ENCODE measurements at regions not wholly inside any gene's neighbourhood (a gene's known extent, or its start where the extent isn't known, plus 50 kb on each side); places are given as distances from the start of the nearest gene placed in this dataset.

- Histone ChIP-seq H3K27ac (ENCODE audit: low read length) (no peak overlapping the region), H3F3A (ENCODE audit: low read length, unreplicated experiment) (no peaks in the 10 kb centered on the region), H2AFZ (ENCODE audit: low read length) (no peak overlapping the region), H3K79me2 (ENCODE audit: low read length) (no peaks in the 10 kb centered on the region), H3K9ac (ENCODE audit: low read length) (no peak overlapping the region), H3K9me2 (replicated peaks; ENCODE audit: low read length) (no peaks in the 10 kb centered on the region), H3K4me1 (ENCODE audit: insufficient read depth, low read length) (peaks cover 16% of the 10 kb centered on the region), H3K4me2 (ENCODE audit: low read length) (no peak overlapping the region), H4K20me1 (ENCODE audit: low read length) (no peaks in the 10 kb centered on the region), H3K27me3 (ENCODE audit: low read length) (no peaks in the 10 kb centered on the region), H3K36me3 (ENCODE audit: low read depth, low read length) (no peaks in the 10 kb centered on the region), H3K9me3 (ENCODE audit: low read length) (no peaks in the 10 kb centered on the region), H3K4me3 (ENCODE audit: low read length) (no peak overlapping the region)
- TF ChIP-seq EZH2phosphoT487 (IDR thresholded peaks at IDR 0.05; ENCODE audit: borderline replicate concordance, low read length): no peak
- no peak for TF ChIP-seq EZH2 (IDR thresholded peaks at IDR 0.05; ENCODE audit: low read length, unreplicated experiment)
- no peak for TF ChIP-seq CTCF (conservative IDR thresholded peaks at IDR 0.05; ENCODE audit: low read depth, low read length)
- ChIA-PET POLR2A (ENCODE audit: unreplicated experiment) (no interaction called here), CTCF (no interaction called here)
- no peak for ATAC-seq
- DNase-seq: no peak
- intact Hi-C loops (cut with micrococcal nuclease): no loop called here
- BruUV-seq (replicated peaks): no TSS peak
Measured at GRCh38 chr6:2388554-2389324, 143.3 kb upstream of the GMDS start.

GRCh38 chr6:2387445-2387844 lies 142.0 kb upstream of the GMDS start:
- Histone ChIP-seq H3K4me3 (ENCODE audit: low read length) (no peak overlapping the region), H3K9me2 (replicated peaks; ENCODE audit: low read length) (no peaks in the 10 kb centered on the region), H3F3A (ENCODE audit: low read length, unreplicated experiment) (no peaks in the 10 kb centered on the region), H3K4me2 (ENCODE audit: low read length) (no peak overlapping the region), H3K79me2 (ENCODE audit: low read length) (no peaks in the 10 kb centered on the region), H2AFZ (ENCODE audit: low read length) (no peak overlapping the region), H3K9me3 (ENCODE audit: low read length) (no peaks in the 10 kb centered on the region), H4K20me1 (ENCODE audit: low read length) (no peaks in the 10 kb centered on the region), H3K36me3 (ENCODE audit: low read depth, low read length) (no peaks in the 10 kb centered on the region), H3K9ac (ENCODE audit: low read length) (no peak overlapping the region), H3K27me3 (ENCODE audit: low read length) (no peaks in the 10 kb centered on the region), H3K4me1 (ENCODE audit: insufficient read depth, low read length) (peaks cover 16% of the 10 kb centered on the region), H3K27ac (ENCODE audit: low read length) (peak overlapping the region; percentile 31; the same call in 1 of the 2 replicates)
- ChIA-PET POLR2A (ENCODE audit: unreplicated experiment) (no interaction called here), CTCF (no interaction called here)
- intact Hi-C loops (cut with micrococcal nuclease): no loop called here
- BruUV-seq (replicated peaks): no TSS peak
- TF ChIP-seq CTCF (conservative IDR thresholded peaks at IDR 0.05; ENCODE audit: low read depth, low read length) (no peak), EZH2 (IDR thresholded peaks at IDR 0.05; ENCODE audit: low read length, unreplicated experiment) (no peak), EZH2phosphoT487 (IDR thresholded peaks at IDR 0.05; ENCODE audit: borderline replicate concordance, low read length) (no peak)
- peak; percentile 34 for DNase-seq
- ATAC-seq: peak; percentile 16; the same call in 1 of the 2 replicates

- TF ChIP-seq EZH2 (IDR thresholded peaks at IDR 0.05; ENCODE audit: low read length, unreplicated experiment): no peak
- TF ChIP-seq CTCF (conservative IDR thresholded peaks at IDR 0.05; ENCODE audit: low read depth, low read length): no peak
- TF ChIP-seq EZH2phosphoT487 (IDR thresholded peaks at IDR 0.05; ENCODE audit: borderline replicate concordance, low read length): no peak
- Histone ChIP-seq H3K4me3 (ENCODE audit: low read length) (no peak overlapping the region), H3K79me2 (ENCODE audit: low read length) (no peaks in the 10 kb centered on the region), H3F3A (ENCODE audit: low read length, unreplicated experiment) (no peaks in the 10 kb centered on the region), H3K9me3 (ENCODE audit: low read length) (no peaks in the 10 kb centered on the region), H3K27ac (ENCODE audit: low read length) (peak overlapping the region; percentile 68), H3K9ac (ENCODE audit: low read length) (peak overlapping the region; percentile 49), H3K4me2 (ENCODE audit: low read length) (peak overlapping the region; percentile 19), H3K9me2 (replicated peaks; ENCODE audit: low read length) (no peaks in the 10 kb centered on the region), H3K4me1 (ENCODE audit: insufficient read depth, low read length) (peaks cover 16% of the 10 kb centered on the region), H2AFZ (ENCODE audit: low read length) (no peak overlapping the region), H3K36me3 (ENCODE audit: low read depth, low read length) (no peaks in the 10 kb centered on the region), H3K27me3 (ENCODE audit: low read length) (no peaks in the 10 kb centered on the region), H4K20me1 (ENCODE audit: low read length) (no peaks in the 10 kb centered on the region)
- ChIA-PET POLR2A (ENCODE audit: unreplicated experiment) (interaction anchor here (0.7 kb wide), 1 partner anchor 365 kb away, joined by 3 read pairs; the partner anchor contains the start of gene MYLK4), CTCF (no interaction called here)
- ATAC-seq (peak; percentile 31), DNase-seq (no peak)
- intact Hi-C loops (cut with micrococcal nuclease): no loop called here
- BruUV-seq (replicated peaks): no TSS peak
Measured at GRCh38 chr6:2385471-2385983, 140.1 kb upstream of the GMDS start.

Measured in PC-3 (cell line).